OCI-LY1 (cell line): ENCODE measurements at regions not wholly inside any gene's neighbourhood (a gene's known extent, or its start where the extent isn't known, plus 50 kb on each side); places are given as distances from the start of the nearest gene placed in this dataset.

Experiments used
- H2AFZ ChIP-seq: fragments of 200-600 bp; sonication (generic), shearing (Covaris generic); 2 replicates; pipeline ENCODE4 v1.6.0; 2014; ENCODE audit warnings: antibody characterized with exemption, mild to moderate bottlenecking, low read length
- H3F3A ChIP-seq: fragments of 200-600 bp; sonication (generic), shearing (Covaris generic); 2 replicates; pipeline ENCODE4 v1.6.0; 2014; ENCODE audit warnings: mild to moderate bottlenecking, antibody characterized with exemption, low read length, moderate library complexity; ENCODE audit not compliant: insufficient read depth
- H3K27ac ChIP-seq: fragments of 200-600 bp; sonication (generic); 2 replicates; pipeline ENCODE4 v1.5.1; 2014; ENCODE audit warnings: low read length, mixed run types, mild to moderate bottlenecking, low read depth; ENCODE audit not compliant: poor library complexity, severe bottlenecking
- H3K27me3 ChIP-seq: fragments of 200-600 bp; sonication (generic); 2 replicates; pipeline ENCODE4 v1.6.0; 2014; ENCODE audit warnings: antibody characterized with exemption, mild to moderate bottlenecking, low read length, moderate library complexity; ENCODE audit not compliant: insufficient read depth
- H3K36me3 ChIP-seq: fragments of 200-600 bp; sonication (generic); 2 replicates; pipeline ENCODE4 v1.6.1; 2014; ENCODE audit warnings: mild to moderate bottlenecking, antibody characterized with exemption, low read length, moderate library complexity, mixed read lengths; ENCODE audit not compliant: insufficient read depth
- H3K4me1 ChIP-seq: fragments of 200-600 bp; sonication (generic); 2 replicates; pipeline ENCODE4 v1.5.1; 2014; ENCODE audit warnings: mild to moderate bottlenecking, low read length, moderate library complexity; ENCODE audit not compliant: insufficient read depth, severe bottlenecking
- H3K4me2 ChIP-seq: fragments of 200-600 bp; sonication (generic), shearing (Covaris generic); 2 replicates; pipeline ENCODE4 v1.6.1; 2014; ENCODE audit warnings: low read length
- H3K4me3 ChIP-seq: fragments of 200-600 bp; sonication (generic); 2 replicates; pipeline ENCODE4 v1.5.1; 2014; ENCODE audit warnings: low read length, low read depth, mild to moderate bottlenecking, mixed read lengths; ENCODE audit not compliant: poor library complexity, severe bottlenecking
- H3K79me2 ChIP-seq: fragments of 200-600 bp; shearing (Covaris generic); 2 replicates; pipeline ENCODE4 v1.6.1; 2016; ENCODE audit warnings: mixed run types, low read length, mixed read lengths; ENCODE audit not compliant: insufficient read depth
- H3K9ac ChIP-seq: fragments of 200-600 bp; sonication (generic), shearing (Covaris generic); 2 replicates; pipeline ENCODE4 v1.6.1; 2014; ENCODE audit warnings: mild to moderate bottlenecking, low read length, mixed read lengths
- H3K9me2 ChIP-seq: fragments of 200-600 bp; sonication (generic), shearing (Covaris generic); 2 replicates; pipeline ENCODE4 v1.6.1; 2014; ENCODE audit warnings: low read depth, mild to moderate bottlenecking, low read length, mixed read lengths
- H3K9me3 ChIP-seq: fragments of 200-600 bp; shearing (Covaris generic); 2 replicates; pipeline ENCODE4 v1.6.1; 2014; ENCODE audit warnings: low read length, mixed read lengths
- H4K20me1 ChIP-seq: fragments of 200-600 bp; sonication (generic), shearing (Covaris generic); 2 replicates; pipeline ENCODE4 v1.6.0; 2016; ENCODE audit warnings: mild to moderate bottlenecking, low read length; ENCODE audit not compliant: insufficient read depth
- CTCF ChIP-seq: fragments of 200-600 bp; sonication (generic), shearing (Covaris generic); IDR thresholded peaks from 2 replicates; pipeline ENCODE4 v1.5.1; 2017; ENCODE audit warnings: mild to moderate bottlenecking, antibody characterized with exemption, low read length, moderate library complexity, mixed read lengths
- EZH2 ChIP-seq: fragments of 200-600 bp; sonication (generic), shearing (Covaris generic); IDR thresholded peaks from 2 replicates; pipeline ENCODE4 v1.8.0; 2017; ENCODE audit warnings: borderline replicate concordance, mixed run types, mild to moderate bottlenecking, antibody characterized with exemption, low read length, moderate library complexity, mixed read lengths

- H4K20me1 ChIP-seq = no peaks in the 10 kb centered on the region
- H3F3A ChIP-seq = no peaks in the 10 kb centered on the region
- no peak overlapping the region for H3K4me2 ChIP-seq
- no peaks in the 10 kb centered on the region for H3K27me3 ChIP-seq
- no peak overlapping the region for H3K27ac ChIP-seq
- H3K4me3 ChIP-seq = no peak overlapping the region
- no peaks in the 10 kb centered on the region for H3K79me2 ChIP-seq
- H3K9me3 ChIP-seq = no peaks in the 10 kb centered on the region
- no peak overlapping the region for H3K9ac ChIP-seq
- H2AFZ ChIP-seq = no peak overlapping the region
- H3K9me2 ChIP-seq = no peaks in the 10 kb centered on the region
- H3K36me3 ChIP-seq = no peaks in the 10 kb centered on the region
- no peak for TF ChIP-seq EZH2
- TF ChIP-seq CTCF = no peak
- no peaks in the 10 kb centered on the region for H3K4me1 ChIP-seq
Measured at GRCh38 chr3:66110840-66111239, 72.1 kb upstream of the MAGI1 start.

GRCh38 chr3:66107855-66108254 lies 69.1 kb upstream of the MAGI1 start:
- Histone ChIP-seq H3K27ac (no peak overlapping the region), H3K4me1 (no peaks in the 10 kb centered on the region), H3K9me3 (no peaks in the 10 kb centered on the region), H2AFZ (no peak overlapping the region), H3K27me3 (no peaks in the 10 kb centered on the region), H3K9me2 (no peaks in the 10 kb centered on the region), H3K79me2 (no peaks in the 10 kb centered on the region), H4K20me1 (no peaks in the 10 kb centered on the region), H3F3A (no peaks in the 10 kb centered on the region), H3K4me3 (no peak overlapping the region), H3K36me3 (no peaks in the 10 kb centered on the region), H3K9ac (no peak overlapping the region), H3K4me2 (no peak overlapping the region)
- TF ChIP-seq EZH2 (no peak), CTCF (no peak)

- Histone ChIP-seq H4K20me1 (no peaks in the 10 kb centered on the region), H3K27me3 (no peaks in the 10 kb centered on the region), H3K4me3 (no peak overlapping the region), H3K9ac (no peak overlapping the region), H3K4me1 (no peaks in the 10 kb centered on the region), H3K27ac (no peak overlapping the region), H3K79me2 (no peaks in the 10 kb centered on the region), H3K4me2 (no peak overlapping the region), H3K9me2 (no peaks in the 10 kb centered on the region), H3K36me3 (no peaks in the 10 kb centered on the region), H3F3A (no peaks in the 10 kb centered on the region), H2AFZ (no peak overlapping the region), H3K9me3 (no peaks in the 10 kb centered on the region)
- TF ChIP-seq EZH2 (no peak), CTCF (no peak)
Measured at GRCh38 chr3:66106788-66107187, 68.1 kb upstream of the MAGI1 start.
